IPS-15b (cell line): ENCODE measurements at regions not wholly inside any gene's neighbourhood (a gene's known extent, or its start where the extent isn't known, plus 50 kb on each side); places are given as distances from the start of the nearest gene placed in this dataset.
"Not testable (repeated sequence)": the region's sequence is repeated elsewhere in the genome, so short reads cannot be mapped to it uniquely, and the experiment has no call there.

Experiments
- H3K27me3 ChIP-seq: one replicate; pipeline ENCODE4 v1.6.1; 2013; ENCODE audit warnings: low read length; ENCODE audit not compliant: control insufficient read depth, insufficient read depth
- H3K36me3 ChIP-seq: one replicate; pipeline ENCODE4 v1.6.1; 2013; ENCODE audit warnings: low read length; ENCODE audit not compliant: control insufficient read depth, insufficient read depth
- H3K4me1 ChIP-seq: one replicate; pipeline ENCODE4 v1.6.1; 2013; ENCODE audit warnings: mild to moderate bottlenecking, low read length; ENCODE audit not compliant: control insufficient read depth, insufficient read depth
- H3K4me3 ChIP-seq: one replicate; pipeline ENCODE4 v1.5.1; 2013; ENCODE audit warnings: low read depth, low read length
- H3K9ac ChIP-seq: one replicate; pipeline ENCODE4 v1.6.1; 2013; ENCODE audit warnings: low read depth, mild to moderate bottlenecking, low read length
- H3K9me3 ChIP-seq: one replicate; pipeline ENCODE4 v1.6.1; 2013; ENCODE audit warnings: mild to moderate bottlenecking, low read length; ENCODE audit not compliant: control insufficient read depth, insufficient read depth

DNA sequence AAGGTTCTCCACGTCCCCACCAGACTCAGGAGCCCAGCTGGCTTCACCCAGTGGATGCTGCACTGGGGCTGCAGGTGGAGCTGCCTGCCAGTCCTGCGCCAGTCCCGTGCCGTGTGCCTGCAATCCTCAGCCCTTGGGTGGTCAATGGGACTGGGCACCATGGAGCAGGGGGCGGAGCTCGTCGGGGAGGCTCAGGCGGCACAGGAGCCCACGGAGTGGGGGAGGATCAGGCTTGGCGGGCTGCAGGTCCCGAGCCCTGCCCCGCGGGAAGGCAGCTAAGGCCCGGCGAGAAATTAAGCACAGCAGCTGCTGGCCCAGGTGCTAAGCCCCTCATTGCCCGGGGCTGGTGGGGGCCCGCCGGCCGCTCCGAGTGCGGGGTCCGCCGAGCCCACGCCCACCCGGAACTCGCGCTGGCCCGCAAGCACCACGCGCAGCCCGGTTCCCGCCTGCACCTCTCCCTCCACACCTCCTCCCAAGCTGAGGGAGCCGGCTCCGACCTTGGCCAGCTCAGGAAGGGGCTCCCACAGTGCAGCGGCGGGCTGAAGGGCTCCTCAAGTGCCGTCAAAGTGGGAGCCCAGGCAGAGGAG is 87.6 kb downstream of the DNAJB9 start:
- not testable (repeated sequence) for H3K36me3 ChIP-seq, H3K4me3 ChIP-seq, H3K9me3 ChIP-seq, H3K27me3 ChIP-seq, H3K4me1 ChIP-seq, H3K9ac ChIP-seq

GRCh38 chr7:108659261-108659660 is 89.6 kb downstream of the DNAJB9 start:
- Histone ChIP-seq H3K4me3 (no peak overlapping the region), H3K9ac (no peak overlapping the region), H3K4me1 (no peaks in the 10 kb centered on the region), H3K9me3 (no peaks in the 10 kb centered on the region), H3K36me3 (no peaks in the 10 kb centered on the region), H3K27me3 (no peaks in the 10 kb centered on the region)

- Histone ChIP-seq H3K9me3 (no peaks in the 10 kb centered on the region), H3K27me3 (no peaks in the 10 kb centered on the region)
These were observed 90.2 kb downstream of the DNAJB9 start for GRCh38 chr7:108659867-108660266.

DNA sequence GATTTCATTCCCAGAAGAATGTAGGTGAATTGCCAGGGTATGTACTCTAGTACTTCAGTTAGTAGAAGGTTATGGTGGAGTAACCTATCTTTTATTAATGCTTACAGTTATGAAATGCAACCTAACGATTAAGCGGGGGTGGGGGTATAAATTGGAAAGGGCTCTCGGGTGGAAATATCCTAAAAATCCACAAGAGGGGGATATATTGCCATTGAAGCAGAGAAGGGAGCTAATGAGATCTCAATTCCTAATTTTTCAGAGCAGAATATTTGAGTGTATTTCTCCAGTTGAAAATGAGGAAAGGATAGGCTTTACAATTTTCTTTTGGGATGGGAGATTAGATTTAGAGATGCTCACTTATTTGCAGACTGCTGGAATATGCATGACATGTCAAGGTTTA is 90.8 kb downstream of the DNAJB9 start:
- no peaks in the 10 kb centered on the region for H3K36me3 ChIP-seq
- no peak overlapping the region for H3K4me3 ChIP-seq
- H3K9me3 ChIP-seq = no peaks in the 10 kb centered on the region
- no peaks in the 10 kb centered on the region for H3K4me1 ChIP-seq
- no peaks in the 10 kb centered on the region for H3K27me3 ChIP-seq
- no peak overlapping the region for H3K9ac ChIP-seq

More at GRCh38 chr7:108659867-108660266, 90.2 kb downstream of the DNAJB9 start:
- no peak overlapping the region for H3K4me3 ChIP-seq
- no peaks in the 10 kb centered on the region for H3K36me3 ChIP-seq
- no peak overlapping the region for H3K9ac ChIP-seq
- H3K4me1 ChIP-seq = no peaks in the 10 kb centered on the region

- no peak overlapping the region for H3K4me3 ChIP-seq
- H3K36me3 ChIP-seq = no peaks in the 10 kb centered on the region
- H3K9ac ChIP-seq = no peak overlapping the region
- H3K4me1 ChIP-seq = no peaks in the 10 kb centered on the region
- no peaks in the 10 kb centered on the region for H3K9me3 ChIP-seq
- H3K27me3 ChIP-seq = no peaks in the 10 kb centered on the region
These were observed 93.2 kb downstream of the DNAJB9 start for GRCh38 chr7:108662783-108663362.

DNA sequence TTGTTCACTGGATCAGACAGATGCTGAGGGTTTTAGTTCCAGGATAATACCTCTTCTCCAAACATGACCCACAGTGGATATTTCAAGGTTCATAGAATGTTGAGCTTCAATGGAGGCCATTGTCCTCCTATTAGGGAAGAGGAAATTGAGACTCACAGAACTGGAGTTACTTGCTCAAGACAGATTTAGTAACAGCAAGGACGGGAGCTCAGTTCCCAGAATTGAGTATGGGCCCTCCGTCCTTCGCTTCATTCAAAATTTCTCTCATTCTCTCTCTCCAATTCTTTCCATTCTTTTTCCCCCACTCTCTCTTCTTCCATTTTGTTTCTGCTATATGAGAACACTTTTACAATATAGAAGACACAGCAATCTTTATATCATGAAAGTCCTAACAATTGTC is 94.0 kb downstream of the DNAJB9 start:
- Histone ChIP-seq H3K27me3 (no peaks in the 10 kb centered on the region), H3K9ac (no peak overlapping the region), H3K36me3 (no peaks in the 10 kb centered on the region), H3K4me3 (no peak overlapping the region), H3K4me1 (no peaks in the 10 kb centered on the region), H3K9me3 (no peaks in the 10 kb centered on the region)

- H3K27me3 ChIP-seq = no peaks in the 10 kb centered on the region
- H3K9ac ChIP-seq = no peak overlapping the region
- no peak overlapping the region for H3K4me3 ChIP-seq
- H3K9me3 ChIP-seq = no peaks in the 10 kb centered on the region
- no peaks in the 10 kb centered on the region for H3K36me3 ChIP-seq
- no peaks in the 10 kb centered on the region for H3K4me1 ChIP-seq
These were observed 97.5 kb downstream of the DNAJB9 start for GRCh38 chr7:108667216-108667615.

DNA sequence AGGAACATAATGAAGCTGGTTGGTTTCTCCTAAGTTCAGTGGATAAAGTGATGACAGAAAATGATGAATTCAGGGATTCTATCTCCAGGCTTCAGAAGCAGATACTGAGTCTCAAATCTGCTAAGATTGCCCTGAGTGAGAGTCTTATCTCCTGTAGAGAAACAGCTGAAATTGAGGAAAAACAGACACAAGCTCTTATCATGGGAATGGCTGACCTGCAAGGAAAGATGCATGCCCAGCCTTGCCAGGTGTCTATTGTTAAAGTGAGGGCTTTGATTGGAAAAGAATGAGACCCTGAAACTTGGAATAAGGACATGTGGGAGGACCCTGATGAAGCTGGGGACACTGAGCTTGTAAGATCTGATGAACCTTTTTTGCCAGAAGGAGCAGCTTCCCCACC is 100.3 kb downstream of the DNAJB9 start:
- no peak overlapping the region for H3K9ac ChIP-seq
- H3K4me1 ChIP-seq = no peaks in the 10 kb centered on the region
- no peak overlapping the region for H3K4me3 ChIP-seq
- H3K27me3 ChIP-seq = no peaks in the 10 kb centered on the region
- H3K9me3 ChIP-seq = no peaks in the 10 kb centered on the region
- no peaks in the 10 kb centered on the region for H3K36me3 ChIP-seq

GRCh38 chr7:108673699-108674098 is 104.0 kb downstream of the DNAJB9 start:
- not testable (repeated sequence) for H3K9ac ChIP-seq, H3K27me3 ChIP-seq, H3K4me3 ChIP-seq, H3K4me1 ChIP-seq, H3K36me3 ChIP-seq, H3K9me3 ChIP-seq

- no peaks in the 10 kb centered on the region for H3K36me3 ChIP-seq
- no peaks in the 10 kb centered on the region for H3K9me3 ChIP-seq
- peaks cover 2% of the 10 kb centered on the region for H3K4me1 ChIP-seq
- no peaks in the 10 kb centered on the region for H3K27me3 ChIP-seq
- H3K4me3 ChIP-seq = no peak overlapping the region
- H3K9ac ChIP-seq = no peak overlapping the region
These were observed 115.0 kb downstream of the DNAJB9 start for GRCh38 chr7:108684629-108685028.

- H3K9ac ChIP-seq = no peak overlapping the region
- H3K4me1 ChIP-seq = peaks cover 2% of the 10 kb centered on the region
- no peaks in the 10 kb centered on the region for H3K36me3 ChIP-seq
- no peaks in the 10 kb centered on the region for H3K9me3 ChIP-seq
- H3K4me3 ChIP-seq = no peak overlapping the region
- no peaks in the 10 kb centered on the region for H3K27me3 ChIP-seq
These were observed 116.8 kb downstream of the DNAJB9 start for GRCh38 chr7:108686494-108686893.

DNA sequence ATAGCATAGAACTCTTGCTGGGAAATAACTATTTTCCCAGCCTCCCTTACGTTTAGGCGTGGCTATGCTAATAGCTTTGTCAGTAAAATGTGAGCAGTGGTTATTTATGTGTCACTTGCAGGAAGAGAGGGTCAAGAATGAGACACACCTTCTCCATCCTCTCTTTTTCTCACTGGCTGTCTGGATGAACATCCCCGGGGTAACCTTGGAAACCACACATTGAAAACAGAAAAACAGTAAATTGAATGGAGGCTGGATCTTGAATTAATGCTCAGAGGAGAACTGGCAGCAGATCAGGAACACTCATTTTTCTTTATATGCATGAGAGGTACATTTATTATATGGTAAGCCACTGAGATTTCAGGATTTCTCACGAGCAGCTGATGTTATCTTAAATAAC is 127.6 kb downstream of the DNAJB9 start:
- Histone ChIP-seq H3K9me3 (no peaks in the 10 kb centered on the region), H3K36me3 (no peaks in the 10 kb centered on the region), H3K4me3 (no peak overlapping the region), H3K4me1 (no peaks in the 10 kb centered on the region), H3K9ac (no peak overlapping the region), H3K27me3 (no peaks in the 10 kb centered on the region)
